HG03558 (cell line): ENCODE measurements at regions not wholly inside any gene's neighbourhood (a gene's known extent, or its start where the extent isn't known, plus 50 kb on each side); places are given as distances from the start of the nearest gene placed in this dataset.

Source experiments
- ATAC-seq: cut with Tn5 transposase; IDR thresholded peaks from one replicate; pipeline ENCODE4 v1.9.1; 2021; ENCODE audit warnings: moderate number of reproducible peaks; ENCODE audit not compliant: unreplicated experiment; ENCODE audit errors: extremely low read depth

DNA sequence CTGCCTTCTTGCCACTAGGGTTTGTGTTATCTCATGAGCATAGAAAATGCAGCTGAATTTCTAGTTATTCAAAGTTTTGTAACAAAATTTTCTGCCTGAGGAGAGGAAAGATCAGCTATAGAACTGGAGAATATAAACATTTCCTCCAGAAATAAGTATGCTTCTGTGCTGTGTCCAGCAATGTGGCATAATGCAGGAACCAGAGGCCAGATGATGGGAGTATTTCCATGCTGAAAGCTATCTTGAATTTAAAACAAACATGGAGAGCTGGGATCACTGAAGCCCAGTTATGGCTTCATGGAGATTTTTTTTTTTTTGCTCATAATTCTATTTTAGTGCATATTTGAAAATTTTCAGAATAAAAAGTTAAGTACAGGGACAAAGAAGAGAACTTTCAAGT, 608.2 kb downstream of the SOX6 start:
- no peak for ATAC-seq

DNA sequence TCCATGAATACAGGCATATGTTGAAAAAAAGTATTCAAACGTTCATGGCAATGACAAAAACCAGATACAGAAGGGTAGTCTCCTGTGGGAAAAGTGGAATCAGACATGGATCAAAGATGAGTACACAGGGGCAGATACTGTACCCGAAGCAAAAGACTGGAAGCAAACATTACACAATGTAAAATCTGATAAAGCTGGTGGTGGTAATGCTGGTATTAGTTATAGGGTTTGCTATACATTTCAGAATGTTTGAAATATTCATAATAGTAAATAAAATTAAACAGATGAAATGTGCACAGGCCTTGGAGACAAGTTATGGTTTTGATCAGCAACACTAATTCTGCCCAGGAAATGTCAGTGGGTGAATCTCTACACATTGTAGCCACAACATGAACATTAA, 607.6 kb downstream of the SOX6 start:
- ATAC-seq = no peak

DNA sequence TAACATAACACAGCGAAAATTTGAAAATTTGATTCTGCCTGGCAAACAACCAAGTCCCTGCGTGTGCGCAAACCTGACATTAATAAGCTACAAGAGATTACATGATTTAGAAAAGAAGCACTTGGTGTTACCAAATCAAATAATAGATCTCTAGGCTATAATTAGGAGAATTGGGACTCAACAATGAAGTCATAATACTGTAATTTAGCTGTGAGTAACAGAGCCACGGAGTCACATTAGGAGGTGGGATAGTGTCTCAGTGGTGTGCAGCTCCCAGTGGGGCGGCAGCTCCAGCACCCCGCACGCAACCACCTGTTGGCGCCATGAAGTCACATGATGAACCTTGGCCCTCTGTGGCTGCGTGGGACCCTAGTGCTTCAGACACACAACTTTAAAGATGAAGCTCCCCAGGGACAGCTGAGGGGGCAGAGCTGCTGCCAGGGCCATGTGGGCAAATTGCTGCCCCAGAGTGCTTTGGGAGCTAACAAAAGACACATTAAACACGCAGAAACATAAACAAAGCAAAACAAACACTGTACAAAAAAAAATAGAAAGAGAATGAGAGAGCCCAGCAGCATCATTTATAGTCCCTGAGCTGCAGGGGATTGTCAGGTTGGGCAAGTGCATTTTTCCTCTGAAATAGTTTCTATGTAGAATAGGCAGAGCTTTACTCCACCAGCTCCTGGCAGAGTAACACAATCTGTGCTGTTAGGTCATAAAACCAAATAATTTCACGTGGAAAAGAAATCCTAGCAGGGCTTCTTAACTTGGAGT, 605.6 kb downstream of the SOX6 start:
- no peak for ATAC-seq

DNA sequence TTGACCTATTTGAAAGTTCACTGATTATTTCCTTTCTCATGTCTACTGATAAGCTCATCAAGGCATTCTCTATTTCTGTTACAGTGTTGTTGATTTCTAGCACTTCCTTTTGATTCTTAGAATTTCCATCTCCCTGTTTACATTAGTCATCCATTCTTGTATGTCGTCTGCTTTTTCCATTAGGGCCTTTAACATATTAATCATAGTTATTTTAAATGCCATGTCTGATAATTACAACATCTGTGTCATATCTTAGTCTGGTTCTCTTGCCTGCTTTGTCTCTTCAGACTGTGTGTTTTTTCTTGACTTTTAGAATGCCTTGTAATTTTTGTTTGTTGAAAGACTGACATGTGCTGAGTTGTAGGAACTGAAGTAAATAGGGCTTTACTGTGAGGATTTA, 602.1 kb downstream of the SOX6 start:
- ATAC-seq = no peak

DNA sequence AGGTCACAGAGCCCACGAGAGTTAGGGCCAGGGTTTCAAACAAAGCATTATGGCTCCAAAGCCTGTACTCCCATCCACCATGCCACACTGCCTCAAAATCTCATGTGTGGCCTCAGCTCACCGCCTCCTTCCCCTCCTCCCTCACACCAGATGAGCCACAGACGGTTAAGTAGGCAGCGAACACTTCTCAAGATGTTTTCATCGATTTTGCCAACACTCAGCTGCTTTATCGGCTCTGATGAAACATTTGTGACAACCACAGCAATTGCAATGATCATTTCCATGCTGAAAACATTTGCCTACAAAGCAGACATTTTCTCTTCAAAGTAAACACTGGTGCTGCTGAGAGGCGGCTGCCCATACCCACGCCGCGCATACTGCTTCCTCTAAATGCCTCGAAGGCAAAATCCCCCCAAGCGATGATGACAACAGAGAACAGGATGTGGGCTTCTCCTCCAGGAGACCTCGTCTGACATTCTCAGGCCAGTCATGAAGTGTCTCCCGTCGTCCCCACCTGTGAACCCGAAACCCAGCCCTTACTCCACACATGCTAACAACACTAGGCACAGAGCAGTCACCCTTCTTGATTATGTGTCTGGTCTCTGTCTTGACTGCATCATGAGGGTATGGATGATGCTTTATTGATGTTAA, 599.2 kb downstream of the SOX6 start:
- no peak for ATAC-seq

DNA sequence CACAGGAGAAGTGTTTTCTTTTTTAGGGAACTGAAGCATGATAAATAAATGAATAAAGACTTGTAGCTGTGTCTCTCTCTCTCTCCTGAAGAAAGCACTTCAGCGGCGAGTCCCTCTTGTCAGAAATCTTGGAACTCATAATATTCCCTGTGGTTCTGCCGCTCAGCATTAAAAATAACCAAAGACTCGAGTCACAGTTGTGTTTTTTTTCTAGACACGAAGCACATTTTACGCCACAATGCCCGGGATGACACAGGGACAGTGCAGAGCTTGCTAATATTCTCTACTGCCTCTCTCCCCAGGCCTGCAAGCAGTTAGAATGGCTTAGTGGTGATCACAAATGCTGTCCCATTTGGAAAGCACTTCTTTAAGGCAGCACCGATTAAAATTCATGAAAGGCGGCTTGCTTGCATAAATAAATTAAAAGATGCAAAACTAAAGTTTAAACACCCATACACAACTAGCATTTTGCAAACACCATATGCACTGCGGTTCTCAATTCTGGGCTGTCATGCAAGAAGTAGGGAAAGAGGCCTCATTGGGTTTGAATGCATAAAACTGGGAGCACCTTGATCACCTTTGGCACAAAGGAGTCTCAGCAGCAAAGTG, 597.4 kb downstream of the SOX6 start:
- no peak for ATAC-seq

DNA sequence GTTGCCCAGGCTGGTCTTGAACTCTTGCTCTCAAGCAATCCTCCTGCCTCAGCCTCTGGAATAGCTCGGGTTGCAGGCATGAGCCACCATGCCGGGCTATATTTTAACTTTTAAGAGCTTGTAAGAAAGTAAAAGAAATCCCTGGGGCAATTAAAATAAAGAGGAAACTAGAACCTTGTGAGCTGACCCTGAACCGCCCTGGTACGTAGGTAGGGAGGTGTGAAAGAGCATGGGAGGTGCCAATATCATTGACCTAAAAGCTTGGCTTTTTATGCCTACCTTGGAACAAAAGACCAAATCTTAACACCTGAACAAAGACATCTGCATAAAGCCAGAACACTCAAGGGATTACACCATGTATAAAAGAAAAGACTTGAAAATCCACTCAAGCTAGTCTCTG, 595.1 kb downstream of the SOX6 start:
- no peak for ATAC-seq

DNA sequence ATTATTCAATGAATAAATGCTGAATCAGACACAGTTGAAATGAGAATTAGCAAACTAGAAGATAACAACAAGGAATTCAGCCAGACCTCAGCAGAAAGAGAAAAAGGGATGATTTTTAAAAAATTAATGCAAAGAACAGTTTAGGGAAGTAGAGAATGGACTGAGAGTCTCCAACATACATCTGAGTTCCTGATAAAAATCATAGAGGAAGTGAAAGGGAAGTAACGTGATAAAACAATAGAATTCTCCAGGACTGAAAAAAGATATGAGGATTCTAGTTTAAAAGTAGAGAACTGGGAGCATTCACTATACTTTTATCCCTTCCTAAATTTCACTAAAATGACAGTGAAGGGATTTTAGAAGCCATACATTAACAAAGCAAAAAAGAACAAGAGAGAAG, 592.0 kb downstream of the SOX6 start:
- ATAC-seq = no peak

DNA sequence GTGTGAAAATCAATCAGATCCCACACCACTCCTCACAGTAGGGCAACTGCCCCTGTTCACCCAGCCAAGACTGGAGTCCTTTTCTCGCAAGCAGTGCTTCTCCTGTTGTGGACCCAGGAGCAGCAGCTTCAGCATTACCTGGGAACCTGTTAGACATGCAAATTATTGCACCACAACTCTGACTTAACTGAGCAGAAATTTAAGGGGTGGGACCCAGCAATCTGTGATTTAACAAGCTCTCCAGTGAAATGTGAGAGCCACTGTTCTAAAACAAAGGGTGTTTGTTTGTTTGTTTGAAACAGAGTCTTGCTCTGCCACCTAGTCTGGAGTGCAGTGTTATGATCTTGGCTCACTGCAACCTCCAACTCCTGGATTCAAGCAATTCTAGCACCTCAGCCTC, 591.4 kb downstream of the SOX6 start:
- ATAC-seq = no peak

DNA sequence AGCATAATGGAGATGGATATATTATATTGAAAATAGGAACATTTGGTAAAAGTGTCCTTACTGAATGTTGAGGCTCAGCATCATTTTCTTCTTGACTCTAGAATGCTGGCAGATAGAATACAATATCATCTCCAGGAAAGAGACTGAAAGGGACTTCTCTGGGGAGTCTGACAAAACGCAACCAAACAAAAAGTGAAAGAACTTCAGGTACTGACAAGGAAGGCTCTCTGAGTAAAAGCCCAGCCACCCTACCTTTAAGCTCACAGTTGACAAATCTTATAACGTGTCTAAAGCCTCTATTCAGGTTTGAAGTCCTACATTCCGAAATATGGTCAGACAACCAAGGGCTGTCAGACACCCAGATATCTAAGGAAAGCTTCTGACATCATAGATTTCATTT, 590.8 kb downstream of the SOX6 start:
- no peak for ATAC-seq

DNA sequence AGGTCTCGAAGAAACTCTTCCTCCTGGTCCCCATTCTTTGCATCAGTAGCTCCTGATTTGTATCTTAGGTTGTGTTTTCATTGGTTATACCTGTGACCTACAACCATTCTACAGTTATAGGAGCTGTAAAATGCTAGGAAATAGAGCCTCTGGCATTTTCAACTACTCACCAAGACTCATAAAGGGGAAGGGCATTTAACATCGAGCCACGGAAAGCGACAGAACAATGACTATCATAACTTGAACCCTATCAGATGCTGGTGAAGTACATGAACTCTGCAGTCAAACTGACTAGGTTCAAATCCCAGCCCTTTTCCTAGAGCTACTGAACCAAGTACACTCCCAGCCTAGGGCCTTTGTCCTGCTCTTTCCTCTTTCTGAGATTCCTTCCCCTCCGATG, 588.0 kb downstream of the SOX6 start:
- ATAC-seq = no peak

DNA sequence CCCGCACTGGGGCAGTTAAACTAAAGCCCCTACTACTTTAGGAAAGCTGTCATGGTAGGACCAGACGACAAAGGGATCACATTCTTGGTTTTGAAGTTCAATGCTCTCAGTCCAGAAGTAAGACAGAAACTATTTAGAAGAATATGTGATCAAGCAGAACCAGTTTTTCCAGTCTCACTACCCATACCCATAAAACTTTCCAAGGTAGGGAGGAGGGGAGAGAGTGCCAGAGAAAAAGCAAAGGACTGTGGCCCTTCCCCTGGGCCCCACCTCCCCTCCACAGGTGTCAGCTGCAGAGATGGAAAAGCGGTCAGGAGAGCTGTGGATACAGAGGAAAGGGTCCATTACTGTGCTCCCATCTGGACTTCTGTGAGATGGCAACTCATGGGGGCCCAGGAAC, 587.1 kb downstream of the SOX6 start:
- ATAC-seq = no peak

DNA sequence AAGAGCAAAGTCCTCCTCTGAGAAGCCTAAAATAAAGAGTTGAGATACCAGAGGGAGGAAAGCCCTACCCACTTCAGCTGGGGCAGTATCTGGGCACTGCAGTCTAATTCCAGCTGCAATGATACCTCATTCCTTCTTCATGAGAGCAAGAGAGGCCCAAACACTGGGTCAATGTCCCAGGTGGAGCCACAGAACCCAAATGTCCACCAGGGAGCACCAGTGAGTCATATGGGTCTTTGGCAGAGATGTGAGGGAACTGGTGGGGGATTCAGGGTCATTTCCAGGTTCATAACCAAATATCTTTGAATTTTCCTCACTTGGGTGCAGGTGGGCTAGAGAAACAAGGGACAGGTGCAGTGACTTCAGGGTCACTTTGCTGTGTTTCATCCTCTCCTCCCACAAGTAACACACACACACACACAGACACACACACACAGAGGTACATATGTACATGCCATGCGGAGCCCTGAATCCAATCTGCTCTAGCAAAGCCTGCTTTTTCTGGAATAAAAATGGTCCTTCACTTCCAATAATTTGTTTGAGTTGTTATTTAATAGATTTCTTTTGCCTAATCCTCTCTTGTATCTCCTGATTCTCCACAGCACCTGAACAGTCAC, 585.4 kb downstream of the SOX6 start:
- no peak for ATAC-seq

DNA sequence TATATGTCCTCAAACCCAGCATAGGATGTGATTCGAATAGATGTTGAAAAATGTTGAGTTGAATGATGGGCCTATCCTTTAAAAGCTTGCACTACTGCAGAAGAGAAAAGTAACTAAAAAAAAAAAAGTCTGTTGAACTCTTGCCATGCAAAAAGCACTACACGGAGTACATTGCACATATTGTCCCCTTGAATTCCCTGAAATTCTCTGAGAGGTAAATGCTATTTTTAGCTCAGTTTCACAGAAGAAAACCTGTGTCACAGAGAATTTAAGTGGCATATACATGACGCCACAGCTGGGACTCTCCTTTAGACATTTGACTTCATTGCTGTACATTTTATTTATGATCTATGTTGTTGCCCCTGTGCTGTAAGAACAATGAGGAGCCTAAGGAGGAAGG, 583.8 kb downstream of the SOX6 start:
- ATAC-seq = no peak

DNA sequence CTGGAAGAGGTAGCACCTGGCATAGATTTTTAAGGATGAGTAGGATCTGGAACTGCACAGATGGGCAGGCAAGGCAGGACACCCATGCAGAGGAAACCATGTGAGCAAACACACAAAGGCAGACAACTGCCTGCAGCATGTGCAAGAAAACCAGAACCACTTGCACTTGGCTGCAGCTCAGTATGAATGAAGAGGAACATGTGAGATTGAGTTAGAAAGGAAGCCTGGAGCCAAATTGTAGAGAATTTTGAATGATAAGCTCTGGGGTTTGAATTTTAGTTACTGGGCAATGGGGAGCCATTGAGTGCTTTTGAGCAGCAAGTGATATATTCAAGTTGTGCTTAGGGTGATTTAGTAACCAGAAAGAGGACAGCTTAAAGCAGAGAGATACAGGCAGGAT, 583.4 kb downstream of the SOX6 start:
- ATAC-seq = no peak

DNA sequence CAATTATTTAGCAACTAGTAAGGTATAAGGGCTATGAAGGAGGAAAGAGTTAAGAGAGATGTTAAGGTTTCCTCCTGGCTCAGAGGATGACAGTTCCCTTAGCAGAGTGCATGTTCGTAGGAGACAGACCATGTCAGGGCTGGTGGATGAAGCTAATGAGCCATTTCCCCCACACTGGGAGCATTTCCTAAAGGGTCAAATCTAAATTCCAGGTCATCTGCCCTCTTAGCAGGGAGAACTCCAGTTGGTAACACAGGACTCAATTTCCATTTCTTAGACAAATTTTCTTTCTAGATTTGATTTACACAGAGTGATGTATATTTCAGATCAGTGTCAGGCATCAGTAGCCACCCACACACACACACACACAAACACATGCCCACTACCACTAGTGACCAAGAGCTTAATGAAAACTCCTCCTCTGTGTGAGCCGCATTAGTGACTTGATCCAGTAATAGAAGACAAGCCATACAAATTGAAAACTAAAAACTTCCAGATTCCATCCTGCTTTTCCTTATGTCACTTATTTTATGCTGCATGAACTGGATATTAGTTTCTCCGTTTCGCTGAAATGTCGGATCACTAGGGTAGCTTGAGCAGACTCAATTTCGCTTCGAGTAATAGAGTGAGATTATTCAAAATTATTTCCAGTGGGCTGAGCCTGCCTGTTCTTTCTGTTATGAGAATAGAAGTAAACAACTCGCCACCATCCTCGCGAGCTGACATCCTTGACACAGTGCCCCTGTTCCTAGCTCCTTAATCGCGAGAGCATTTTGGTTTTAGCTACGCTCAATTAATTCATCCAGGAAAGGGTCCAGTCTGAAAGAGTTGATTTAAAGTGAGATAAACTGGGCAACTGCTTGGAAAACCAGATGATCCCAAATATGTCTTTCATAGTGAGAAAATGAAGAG, 582.6 kb downstream of the SOX6 start:
- no peak for ATAC-seq

DNA sequence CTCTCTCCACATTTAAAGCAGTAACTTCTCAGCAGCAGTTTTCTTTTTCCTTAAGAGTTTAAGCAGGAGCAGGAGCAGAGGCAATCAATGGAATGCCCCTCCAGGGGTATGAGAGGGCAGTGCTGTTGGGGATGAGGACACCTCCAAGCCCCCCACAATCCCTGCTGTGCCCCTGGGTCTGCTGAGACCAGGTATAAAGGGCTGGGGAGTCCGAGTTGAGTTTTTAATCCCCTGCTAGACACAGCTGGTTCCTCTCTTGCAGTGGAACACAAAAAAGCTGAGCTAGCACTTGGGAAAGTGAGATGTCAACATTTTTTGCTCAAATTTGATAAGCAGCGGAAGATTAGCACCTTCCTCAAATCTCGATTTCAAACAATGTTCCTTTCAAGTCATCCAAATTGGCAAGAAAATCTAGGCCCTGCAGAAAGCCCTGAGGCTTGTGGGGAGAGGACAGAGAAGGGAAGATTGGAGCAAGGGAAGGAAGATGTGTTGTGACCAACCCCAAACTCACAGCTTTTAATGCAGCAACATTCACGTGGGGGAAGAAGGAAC, 581.9 kb downstream of the SOX6 start:
- no peak for ATAC-seq

DNA sequence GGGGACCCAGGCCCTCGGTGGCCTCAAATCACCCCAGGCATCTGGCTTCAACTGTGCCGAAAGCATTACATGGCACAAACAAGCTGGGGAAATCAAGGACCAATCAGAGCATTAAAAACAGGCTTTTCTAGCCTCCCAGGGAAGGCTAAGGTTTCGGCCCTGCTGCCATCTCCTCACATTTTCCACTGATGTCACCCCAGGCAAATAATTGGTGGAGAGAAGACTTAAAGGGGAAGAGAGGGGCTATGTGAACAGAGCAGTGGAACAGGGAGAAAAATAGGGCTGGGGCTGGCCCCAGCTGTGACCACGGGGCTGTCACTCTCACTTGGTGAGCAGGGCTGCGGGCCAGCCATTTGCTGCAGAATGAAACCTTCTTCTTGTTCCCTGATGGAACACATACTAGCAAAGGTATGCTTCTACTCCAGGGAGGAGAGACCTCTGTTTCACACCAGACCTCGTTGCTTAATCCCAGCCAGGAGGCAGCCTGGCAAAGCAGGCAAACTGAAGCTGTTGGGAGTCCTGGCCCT, 581.3 kb downstream of the SOX6 start:
- no peak for ATAC-seq

DNA sequence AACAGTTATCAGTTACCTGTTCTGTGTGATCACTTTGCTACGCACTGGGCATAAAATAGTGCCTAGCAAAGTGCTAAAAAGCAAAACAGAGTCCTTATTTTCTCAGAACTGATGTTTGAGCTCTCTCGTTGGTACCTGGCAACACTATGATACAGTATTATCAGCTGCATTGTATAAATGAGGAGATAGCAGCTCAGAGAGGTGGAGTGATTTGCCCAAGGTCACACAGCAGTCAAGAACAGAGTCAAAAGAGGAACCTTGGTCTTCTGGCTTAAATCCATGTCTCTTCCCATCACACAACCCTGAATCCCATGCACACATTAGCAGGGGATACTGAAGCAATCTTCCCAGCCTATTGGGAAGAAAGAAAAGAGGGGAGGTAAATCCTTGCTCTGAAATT, 580.5 kb downstream of the SOX6 start:
- ATAC-seq = no peak

DNA sequence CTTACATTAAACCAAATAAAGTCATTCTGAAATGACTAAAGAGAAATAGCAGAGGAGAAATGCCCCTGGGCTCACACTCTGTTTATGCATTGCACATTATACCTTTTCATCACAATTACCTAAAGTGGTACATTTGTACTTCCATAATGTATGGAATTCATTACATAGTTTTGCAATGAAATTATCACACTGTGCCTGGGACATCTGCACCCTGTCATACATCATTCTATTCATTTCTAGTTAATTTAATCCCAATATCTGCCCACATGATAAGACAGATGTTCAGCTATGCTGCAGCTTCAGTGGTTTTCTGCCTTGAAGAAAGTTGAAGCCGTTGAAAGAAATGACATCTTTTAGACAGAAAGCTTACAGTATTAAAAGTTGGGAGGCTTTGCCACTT, 580.0 kb downstream of the SOX6 start:
- ATAC-seq = no peak
